ENCODE measurements at regions not wholly inside any gene's neighbourhood (a gene's known extent, or its start where the extent isn't known, plus 50 kb on each side); places are given as distances from the start of the nearest gene placed in this dataset.
A peak's percentile ranks its signal among the peaks of the same experiment; 100 is the strongest.

GRCh38 chr3:107271787-107272387, 105.4 kb upstream of the CCDC54 start:
- no peaks in the 10 kb centered on the region for H3K36me3 ChIP-seq (ENCODE audit: low read depth)
- DNase-seq (ENCODE audit: low spot score) = no peak
- no peaks in the 10 kb centered on the region for H3K27me3 ChIP-seq (ENCODE audit: insufficient read depth, poor library complexity, severe bottlenecking)
- no peaks in the 10 kb centered on the region for H3K4me1 ChIP-seq (ENCODE audit: insufficient read depth, poor library complexity, severe bottlenecking)
- H3K9me3 ChIP-seq (ENCODE audit: severe bottlenecking) = no peaks in the 10 kb centered on the region
- TF ChIP-seq CTCF (IDR thresholded peaks at IDR 0.05; ENCODE audit: poor library complexity, severe bottlenecking) = peak; percentile 88
- peak; percentile 57 for ATAC-seq (ENCODE audit: low read depth)
- H3K27ac ChIP-seq (ENCODE audit: poor library complexity, severe bottlenecking) = no peak overlapping the region
- no peak overlapping the region for H3K4me3 ChIP-seq (ENCODE audit: severe bottlenecking)

- no peak for TF ChIP-seq CTCF (IDR thresholded peaks at IDR 0.05; ENCODE audit: poor library complexity, severe bottlenecking)
- H3K4me3 ChIP-seq (ENCODE audit: severe bottlenecking) = no peak overlapping the region
- H3K27ac ChIP-seq (ENCODE audit: poor library complexity, severe bottlenecking) = no peak overlapping the region
- DNase-seq (ENCODE audit: low spot score) (no peak), ATAC-seq (ENCODE audit: low read depth) (no peak)
- no peaks in the 10 kb centered on the region for H3K4me1 ChIP-seq (ENCODE audit: insufficient read depth, poor library complexity, severe bottlenecking)
- no peaks in the 10 kb centered on the region for H3K9me3 ChIP-seq (ENCODE audit: severe bottlenecking)
- no peaks in the 10 kb centered on the region for H3K27me3 ChIP-seq (ENCODE audit: insufficient read depth, poor library complexity, severe bottlenecking)
- no peaks in the 10 kb centered on the region for H3K36me3 ChIP-seq (ENCODE audit: low read depth)
These were observed 104.8 kb upstream of the CCDC54 start for GRCh38 chr3:107272471-107272870.

- Histone ChIP-seq H3K36me3 (ENCODE audit: low read depth) (no peaks in the 10 kb centered on the region), H3K9me3 (ENCODE audit: severe bottlenecking) (no peaks in the 10 kb centered on the region), H3K27me3 (ENCODE audit: insufficient read depth, poor library complexity, severe bottlenecking) (no peaks in the 10 kb centered on the region), H3K4me3 (ENCODE audit: severe bottlenecking) (no peak overlapping the region), H3K4me1 (ENCODE audit: insufficient read depth, poor library complexity, severe bottlenecking) (no peaks in the 10 kb centered on the region), H3K27ac (ENCODE audit: poor library complexity, severe bottlenecking) (no peak overlapping the region)
- DNase-seq (ENCODE audit: low spot score) (no peak), ATAC-seq (ENCODE audit: low read depth) (no peak)
- no peak for TF ChIP-seq CTCF (IDR thresholded peaks at IDR 0.05; ENCODE audit: poor library complexity, severe bottlenecking)
These were observed 104.4 kb upstream of the CCDC54 start for GRCh38 chr3:107272885-107273284.

- H3K27ac ChIP-seq (ENCODE audit: poor library complexity, severe bottlenecking) = no peak overlapping the region
- DNase-seq (ENCODE audit: low spot score) = no peak
These were observed 103.5 kb upstream of the CCDC54 start for GRCh38 chr3:107273771-107274170.

More at GRCh38 chr3:107273771-107274170, 103.5 kb upstream of the CCDC54 start:
- no peaks in the 10 kb centered on the region for H3K4me1 ChIP-seq (ENCODE audit: insufficient read depth, poor library complexity, severe bottlenecking)
- no peak overlapping the region for H3K4me3 ChIP-seq (ENCODE audit: severe bottlenecking)
- H3K27me3 ChIP-seq (ENCODE audit: insufficient read depth, poor library complexity, severe bottlenecking) = no peaks in the 10 kb centered on the region
- H3K9me3 ChIP-seq (ENCODE audit: severe bottlenecking) = no peaks in the 10 kb centered on the region
- no peaks in the 10 kb centered on the region for H3K36me3 ChIP-seq (ENCODE audit: low read depth)
- no peak for TF ChIP-seq CTCF (IDR thresholded peaks at IDR 0.05; ENCODE audit: poor library complexity, severe bottlenecking)
- no peak for ATAC-seq (ENCODE audit: low read depth)
